H1 (cell line): ENCODE measurements at regions not wholly inside any gene's neighbourhood (a gene's known extent, or its start where the extent isn't known, plus 50 kb on each side); places are given as distances from the start of the nearest gene placed in this dataset.

ENCODE experiments used
- ASH2L ChIP-seq: fragments of 200-600, 300-600 bp; sonication (generic); IDR thresholded peaks from one replicate; pipeline ENCODE4 v1.7.1; 2017; ENCODE audit warnings: low read length
- ATF2 ChIP-seq: IDR thresholded peaks from 2 replicates; pipeline ENCODE4 v1.6.1; 2012; ENCODE audit warnings: low read length, inconsistent platforms
- CTCF ChIP-seq, 3 experiments: IDR thresholded peaks; 1 replicate in 2 of 3; 2 replicates in 1 of 3; pipeline versions ENCODE4 v1.5.1 to v1.6.1; 2011; ENCODE audit warnings: low read length in 3 of 3, mild to moderate bottlenecking in 3 of 3, inconsistent platforms in 2 of 3, low read depth in 1 of 3, moderate library complexity in 1 of 3; ENCODE audit not compliant: insufficient read depth in 1 of 3; ENCODE audit errors: control extremely low read depth in 1 of 3
- EP300 ChIP-seq, 2 experiments: IDR thresholded peaks; 1 replicate in 1 of 2; 2 replicates in 1 of 2; pipeline ENCODE4 v1.6.1; 2011 to 2012; ENCODE audit warnings: low read depth in 2 of 2, low read length in 2 of 2, mild to moderate bottlenecking in 2 of 2, borderline replicate concordance in 1 of 2, inconsistent platforms in 1 of 2, moderate library complexity in 1 of 2
- GTF2F1 ChIP-seq: IDR thresholded peaks from 2 replicates; pipeline ENCODE4 v1.6.1; 2012; ENCODE audit warnings: low read depth, low read length, improper control_type of control experiment, borderline replicate concordance
- HDAC6 ChIP-seq: IDR thresholded peaks from one replicate; pipeline ENCODE4 v1.7.1; 2012; ENCODE audit warnings: low read depth, mild to moderate bottlenecking, inconsistent platforms, low read length, moderate library complexity
- MAX ChIP-seq: IDR thresholded peaks from 2 replicates; pipeline ENCODE4 v1.6.1; 2012; ENCODE audit warnings: inconsistent platforms
- POLR2A ChIP-seq, 2 experiments: IDR thresholded peaks; 1 replicate in 1 of 2; 2 replicates in 1 of 2; pipeline ENCODE4 v1.6.1; 2011; ENCODE audit warnings: low read depth in 2 of 2, low read length in 2 of 2, mild to moderate bottlenecking in 2 of 2; ENCODE audit errors: control extremely low read depth in 1 of 2
- RAD21 ChIP-seq, 2 experiments: IDR thresholded peaks in 1 of 2; conservative IDR thresholded peaks in 1 of 2; 2 replicates each; pipeline ENCODE4 v1.6.1; 2011; ENCODE audit warnings: low read depth in 2 of 2, low read length in 2 of 2, improper control_type of control experiment in 1 of 2, inconsistent platforms in 1 of 2, mild to moderate bottlenecking in 1 of 2, moderate library complexity in 1 of 2
- RNF2 ChIP-seq: fragments of 200-900, 300-1000 bp; sonication (generic); IDR thresholded peaks from 2 replicates; pipeline ENCODE4 v1.7.1; 2016; ENCODE audit warnings: borderline replicate concordance, low read depth, mild to moderate bottlenecking, antibody characterized with exemption, low read length; ENCODE audit not compliant: poor library complexity, severe bottlenecking; ENCODE audit errors: missing control alignments
- TAF7 ChIP-seq: optimal IDR thresholded peaks from 2 replicates; pipeline ENCODE3; 2011; ENCODE audit warnings: low read depth, mild to moderate bottlenecking, inconsistent platforms, low read length, moderate library complexity, borderline replicate concordance
- YY1 ChIP-seq: IDR thresholded peaks from 2 replicates; pipeline ENCODE4 v1.6.1; 2011; ENCODE audit warnings: low read depth, mild to moderate bottlenecking, low read length

- TF ChIP-seq TAF7 = no peak
- no peak for TF ChIP-seq CTCF (IDR thresholded peaks at IDR 0.05; ENCODE audit: control extremely low read depth in 1 of 3, insufficient read depth in 1 of 3, low read depth in 1 of 3, low read length in 3 of 3)
- no peak for TF ChIP-seq GTF2F1
- no peak for TF ChIP-seq ASH2L
- TF ChIP-seq RNF2 = no peak
- TF ChIP-seq RAD21 (IDR thresholded peaks at IDR 0.05 in 1 of 2, conservative IDR thresholded peaks at IDR 0.05 in 1 of 2; ENCODE audit: low read depth in 2 of 2, low read length in 2 of 2) = no peak
- no peak for TF ChIP-seq MAX
- TF ChIP-seq POLR2A (IDR thresholded peaks at IDR 0.05; ENCODE audit: control extremely low read depth in 1 of 2, low read depth in 2 of 2, low read length in 2 of 2) = no peak
- no peak for TF ChIP-seq YY1
- no peak for TF ChIP-seq EP300 (IDR thresholded peaks at IDR 0.05; ENCODE audit: borderline replicate concordance in 1 of 2, low read depth in 2 of 2, low read length in 2 of 2)
- no peak for TF ChIP-seq ATF2
- TF ChIP-seq HDAC6 = no peak
Observed at GRCh38 chr18:1292167-1292566, 387.5 kb downstream of the ADCYAP1 start.
